PC-3 (cell line): ENCODE measurements at regions not wholly inside any gene's neighbourhood (a gene's known extent, or its start where the extent isn't known, plus 50 kb on each side); places are given as distances from the start of the nearest gene placed in this dataset.

ENCODE experiments used
- CTCF ChIP-seq: fragments of 300-600 bp; sonication (generic); conservative IDR thresholded peaks from 2 replicates; pipeline ENCODE4 v1.5.1; 2017; ENCODE audit warnings: antibody characterized with exemption, low read depth, mild to moderate bottlenecking, low read length
- EZH2 ChIP-seq: fragments of 300-600 bp; sonication (generic); IDR thresholded peaks from one replicate; pipeline ENCODE4 v1.6.1; 2017; ENCODE audit warnings: antibody characterized with exemption, mild to moderate bottlenecking, low read length; ENCODE audit not compliant: unreplicated experiment
- EZH2phosphoT487 ChIP-seq: fragments of 300-600 bp; sonication (generic); IDR thresholded peaks from 2 replicates; pipeline ENCODE4 v1.6.1; 2018; ENCODE audit warnings: mild to moderate bottlenecking, antibody characterized with exemption, low read length, borderline replicate concordance

GRCh38 chr1:209497729-209498128 is 85.8 kb upstream of the CAMK1G start:
- TF ChIP-seq EZH2phosphoT487 = no peak
- TF ChIP-seq CTCF = no peak
- TF ChIP-seq EZH2 = no peak
